Mesothelial cell of epicardium (in vitro differentiated cells): ENCODE measurements at regions not wholly inside any gene's neighbourhood (a gene's known extent, or its start where the extent isn't known, plus 50 kb on each side); places are given as distances from the start of the nearest gene placed in this dataset.

ENCODE experiments used
- DNase-seq, 2 experiments: peaks; one replicate each; pipeline ENCODE4 v3.0.0; 2021; ENCODE audit warnings: low spot score in 2 of 2; ENCODE audit not compliant: unreplicated experiment in 2 of 2
- H3K27ac Mint-ChIP-seq: 2 replicates; pipeline ENCODE4 v1.8.0; 2021; ENCODE audit warnings: mixed read lengths
- H3K27me3 Mint-ChIP-seq: 2 replicates; pipeline ENCODE4 v1.8.0; 2021; ENCODE audit warnings: low read depth, mixed read lengths
- H3K36me3 Mint-ChIP-seq: 2 replicates; pipeline ENCODE4 v1.8.0; 2021; ENCODE audit warnings: mixed read lengths
- H3K4me1 Mint-ChIP-seq: 2 replicates; pipeline ENCODE4 v1.8.0; 2021; ENCODE audit warnings: mixed read lengths
- H3K4me3 Mint-ChIP-seq: 2 replicates; pipeline ENCODE4 v1.8.0; 2021; ENCODE audit warnings: mild to moderate bottlenecking, moderate library complexity, mixed read lengths
- H3K9me3 Mint-ChIP-seq: 2 replicates; pipeline ENCODE4 v1.8.0; 2021; ENCODE audit warnings: mixed read lengths
- CTCF ChIP-seq: fragments of 200-600 bp; sonication (generic); IDR thresholded peaks from one replicate; pipeline ENCODE4 v1.5.0; 2021; ENCODE audit warnings: antibody characterized with exemption; ENCODE audit not compliant: unreplicated experiment

- Mint-ChIP-seq H3K27ac (no peak overlapping the region), H3K27me3 (peaks cover 1% of the 10 kb centered on the region), H3K36me3 (no peaks in the 10 kb centered on the region), H3K9me3 (no peaks in the 10 kb centered on the region), H3K4me3 (no peak overlapping the region), H3K4me1 (peaks cover 1% of the 10 kb centered on the region)
- no peak for DNase-seq
- no peak for TF ChIP-seq CTCF
These were observed 125.8 kb upstream of the POT1 start for GRCh38 chr7:125055376-125055775.

- TF ChIP-seq CTCF: no peak
- H3K4me3 Mint-ChIP-seq: no peak overlapping the region
- H3K27ac Mint-ChIP-seq: no peak overlapping the region
- peaks cover 12% of the 10 kb centered on the region for H3K9me3 Mint-ChIP-seq
- no peaks in the 10 kb centered on the region for H3K36me3 Mint-ChIP-seq
- DNase-seq: no peak
- peaks cover 2% of the 10 kb centered on the region for H3K27me3 Mint-ChIP-seq
- no peaks in the 10 kb centered on the region for H3K4me1 Mint-ChIP-seq
These were observed 117.1 kb upstream of the POT1 start for GRCh38 chr7:125046767-125047166.

GRCh38 chr7:125033506-125033905 is 103.9 kb upstream of the POT1 start:
- no peaks in the 10 kb centered on the region for H3K9me3 Mint-ChIP-seq
- H3K27ac Mint-ChIP-seq: no peak overlapping the region
- no peak for DNase-seq
- H3K36me3 Mint-ChIP-seq: no peaks in the 10 kb centered on the region
- H3K4me1 Mint-ChIP-seq: peaks cover 13% of the 10 kb centered on the region
- no peak overlapping the region for H3K4me3 Mint-ChIP-seq
- no peak for TF ChIP-seq CTCF
- no peaks in the 10 kb centered on the region for H3K27me3 Mint-ChIP-seq

DNA sequence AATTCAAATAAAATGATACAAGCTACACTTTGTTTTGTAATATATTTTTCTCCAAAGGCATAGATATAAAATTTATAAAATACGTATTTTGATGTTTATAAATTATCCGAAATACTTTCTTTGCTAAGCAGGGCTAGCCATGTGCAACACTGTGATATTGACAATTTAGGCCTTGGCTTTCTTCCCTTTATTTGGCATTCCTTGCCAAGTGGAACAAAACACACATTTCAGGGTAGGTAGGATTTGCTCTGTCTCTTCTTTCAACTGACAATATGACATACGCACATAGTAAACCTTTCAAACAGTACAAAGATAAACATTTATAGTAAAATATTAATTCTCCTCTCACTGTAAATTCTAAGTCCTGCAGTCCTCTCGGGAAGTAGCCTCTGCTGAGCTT is 103.3 kb upstream of the POT1 start:
- Mint-ChIP-seq H3K36me3 (no peaks in the 10 kb centered on the region), H3K4me1 (peaks cover 13% of the 10 kb centered on the region), H3K9me3 (no peaks in the 10 kb centered on the region), H3K27ac (no peak overlapping the region), H3K4me3 (no peak overlapping the region), H3K27me3 (no peaks in the 10 kb centered on the region)
- DNase-seq: no peak
- no peak for TF ChIP-seq CTCF

GRCh38 chr7:125030756-125031387 is 101.2 kb upstream of the POT1 start:
- no peaks in the 10 kb centered on the region for H3K9me3 Mint-ChIP-seq
- no peak overlapping the region for H3K27ac Mint-ChIP-seq

More at GRCh38 chr7:125030756-125031387, 101.2 kb upstream of the POT1 start:
- no peak overlapping the region for H3K4me3 Mint-ChIP-seq
- no peaks in the 10 kb centered on the region for H3K36me3 Mint-ChIP-seq
- TF ChIP-seq CTCF: no peak
- H3K4me1 Mint-ChIP-seq: peaks cover 13% of the 10 kb centered on the region
- no peaks in the 10 kb centered on the region for H3K27me3 Mint-ChIP-seq
- no peak for DNase-seq
